ENCODE measurements at regions not wholly inside any gene's neighbourhood (a gene's known extent, or its start where the extent isn't known, plus 50 kb on each side); places are given as distances from the start of the nearest gene placed in this dataset.

- TF ChIP-seq POLR2A (IDR thresholded peaks at IDR 0.05) (no peak), CTCF (IDR thresholded peaks at IDR 0.05) (no peak)
Measured at GRCh38 chr1:234882898-234883297, 245.7 kb downstream of the TOMM20 start.
